H1 (cell line): ENCODE measurements at regions not wholly inside any gene's neighbourhood (a gene's known extent, or its start where the extent isn't known, plus 50 kb on each side); places are given as distances from the start of the nearest gene placed in this dataset.

Experiments used
- CTCF ChIA-PET: fragments of 300-600 bp; sonication (Branson Sonifier 250); formaldehyde crosslinking; loops from one replicate; lab custom pipeline; 2021; ENCODE audit not compliant: partially characterized antibody; lab: Charles Lee
- POLR2A ChIA-PET: fragments of 300-600 bp; sonication (Branson Sonifier 250); formaldehyde crosslinking; loops from one replicate; lab custom pipeline; 2021; ENCODE audit warnings: inconsistent platforms; ENCODE audit not compliant: partially characterized antibody; lab: Charles Lee
- DNase-seq, 2 experiments: peaks; one replicate each; pipeline versions ENCODE4 v3.0.0 to v3.0.0-alpha.2; 2010 to 2022; ENCODE audit warnings: low spot score in 2 of 2, low read depth in 1 of 2, mixed read lengths in 1 of 2
- FAIRE-seq: peaks from 2 replicates; lab custom pipeline; 2011; peaks lifted over from hg19 to GRCh38; lab: Jason Lieb, UNC
- H2AFZ ChIP-seq: 2 replicates; pipeline ENCODE4 v1.8.1; 2012; ENCODE audit warnings: low read length, inconsistent platforms
- H2AK5ac ChIP-seq: 2 replicates; pipeline ENCODE4 v1.6.1; 2013; ENCODE audit warnings: low read depth, low read length
- H2BK120ac ChIP-seq: replicated peaks from 2 replicates; pipeline ENCODE3; 2013; ENCODE audit warnings: low read depth, low read length, inconsistent platforms
- H2BK12ac ChIP-seq: 2 replicates; pipeline ENCODE4 v1.6.1; 2013; ENCODE audit warnings: low read depth, low read length
- H2BK15ac ChIP-seq: 2 replicates; pipeline ENCODE4 v1.6.1; 2013; ENCODE audit warnings: low read length
- H2BK20ac ChIP-seq: 2 replicates; pipeline ENCODE4 v1.6.1; 2013; ENCODE audit warnings: low read length
- H2BK5ac ChIP-seq: 2 replicates; pipeline ENCODE4 v1.6.1; 2013; ENCODE audit warnings: low read depth, low read length
- H3K14ac ChIP-seq: 2 replicates; pipeline ENCODE4 v1.6.1; 2013; ENCODE audit warnings: inconsistent platforms; ENCODE audit not compliant: insufficient read length
- H3K18ac ChIP-seq: 2 replicates; pipeline ENCODE4 v1.6.1; 2013; ENCODE audit warnings: low read length; ENCODE audit errors: extremely low read depth
- H3K23ac ChIP-seq: 2 replicates; pipeline ENCODE4 v1.6.1; 2013; ENCODE audit warnings: inconsistent platforms; ENCODE audit not compliant: insufficient read length
- H3K23me2 ChIP-seq: 2 replicates; pipeline ENCODE4 v1.6.1; 2013; ENCODE audit warnings: low read depth, low read length
- H3K27ac ChIP-seq: 2 replicates; pipeline ENCODE4 v1.6.1; 2011; ENCODE audit warnings: low read depth, low read length, inconsistent platforms
- H3K27me3 ChIP-seq, 4 experiments: replicated peaks in 1 of 4; 1 replicate in 1 of 4; 2 replicates in 3 of 4; pipeline versions ENCODE4 v1.6.1 to v1.8.1; 2011 to 2013; ENCODE audit warnings: low read length in 3 of 4, mild to moderate bottlenecking in 3 of 4, inconsistent platforms in 2 of 4, mixed read lengths in 2 of 4, moderate library complexity in 1 of 4; ENCODE audit not compliant: control insufficient read depth in 3 of 4, insufficient read depth in 3 of 4; ENCODE audit errors: extremely low read depth in 1 of 4
- H3K36me3 ChIP-seq, 4 experiments: 2 replicates each; pipeline versions ENCODE4 v1.6.1 to v1.8.1; 2011 to 2013; ENCODE audit warnings: mild to moderate bottlenecking in 4 of 4, low read length in 3 of 4, moderate library complexity in 2 of 4, control low read depth in 1 of 4, inconsistent platforms in 1 of 4; ENCODE audit not compliant: insufficient read depth in 4 of 4, control insufficient read depth in 2 of 4
- H3K4ac ChIP-seq: replicated peaks from 2 replicates; pipeline ENCODE3; 2013; ENCODE audit warnings: low read length, low read depth, mixed read lengths, inconsistent platforms; ENCODE audit not compliant: insufficient read length
- H3K4me1 ChIP-seq, 4 experiments: replicated peaks in 1 of 4; 1 replicate in 1 of 4; 2 replicates in 3 of 4; pipeline versions ENCODE4 v1.6.1 to v1.8.1; 2011 to 2013; ENCODE audit warnings: low read length in 3 of 4, inconsistent platforms in 2 of 4, mixed read lengths in 1 of 4; ENCODE audit not compliant: insufficient read depth in 4 of 4, control insufficient read depth in 3 of 4
- H3K4me2 ChIP-seq, 2 experiments: 2 replicates each; pipeline versions ENCODE4 v1.6.1 to v1.8.1; 2011 to 2013; ENCODE audit warnings: low read depth in 2 of 2, low read length in 2 of 2, control low read depth in 1 of 2, inconsistent platforms in 1 of 2, mild to moderate bottlenecking in 1 of 2; ENCODE audit not compliant: insufficient read depth in 1 of 2
- H3K4me3 ChIP-seq, 4 experiments: fragments of 200-600, 300-600 bp in 1 of 4; sonication (generic), shearing (Covaris generic), sonication (Bioruptor Twin) in 1 of 4; 2 replicates each; pipeline versions ENCODE4 v1.5.1 to v1.8.1; 2011 to 2016; ENCODE audit warnings: low read length in 4 of 4, low read depth in 3 of 4, control low read depth in 2 of 4, inconsistent platforms in 2 of 4, mild to moderate bottlenecking in 2 of 4, mixed read lengths in 1 of 4, moderate library complexity in 1 of 4; ENCODE audit not compliant: insufficient read depth in 2 of 4; ENCODE audit errors: extremely low read depth in 1 of 4
- H3K56ac ChIP-seq: replicated peaks from 2 replicates; pipeline ENCODE3; 2013; ENCODE audit warnings: low read depth, mild to moderate bottlenecking, mixed read lengths, low read length, inconsistent platforms; ENCODE audit not compliant: insufficient read length
- H3K79me1 ChIP-seq: 2 replicates; pipeline ENCODE4 v1.6.1; 2013; ENCODE audit warnings: low read depth, low read length, control low read depth
- H3K79me2 ChIP-seq, 2 experiments: 2 replicates each; pipeline versions ENCODE4 v1.6.1 to v1.8.1; 2012 to 2013; ENCODE audit warnings: low read length in 2 of 2, mild to moderate bottlenecking in 2 of 2, inconsistent platforms in 1 of 2; ENCODE audit not compliant: insufficient read depth in 2 of 2, control insufficient read depth in 1 of 2
- H3K9ac ChIP-seq, 4 experiments: replicated peaks in 1 of 4; 1 replicate in 1 of 4; 2 replicates in 3 of 4; pipeline versions ENCODE4 v1.6.1 to v1.8.1; 2011 to 2013; ENCODE audit warnings: low read depth in 3 of 4, low read length in 3 of 4, control low read depth in 2 of 4, mild to moderate bottlenecking in 2 of 4, moderate library complexity in 2 of 4, inconsistent platforms in 1 of 4; ENCODE audit errors: extremely low read depth in 1 of 4
- H3K9me3 ChIP-seq, 2 experiments: 2 replicates each; pipeline versions ENCODE4 v1.6.1 to v1.8.1; 2012 to 2013; ENCODE audit warnings: mild to moderate bottlenecking in 2 of 2, moderate library complexity in 2 of 2, control low read depth in 1 of 2, inconsistent platforms in 1 of 2, low read depth in 1 of 2, low read length in 1 of 2, mixed read lengths in 1 of 2; ENCODE audit not compliant: insufficient read depth in 2 of 2
- H4K20me1 ChIP-seq, 2 experiments: replicated peaks in 1 of 2; 2 replicates each; pipeline versions ENCODE3 to v1.8.1; 2011 to 2013; ENCODE audit warnings: inconsistent platforms in 2 of 2, low read length in 2 of 2, mild to moderate bottlenecking in 1 of 2; ENCODE audit not compliant: insufficient read depth in 2 of 2, control insufficient read depth in 1 of 2
- H4K5ac ChIP-seq: 2 replicates; pipeline ENCODE4 v1.6.1; 2013; ENCODE audit warnings: low read length, low read depth, mixed read lengths, inconsistent platforms; ENCODE audit not compliant: insufficient read length
- H4K8ac ChIP-seq: 2 replicates; pipeline ENCODE4 v1.8.0; 2013; ENCODE audit warnings: mild to moderate bottlenecking, moderate library complexity, low read length, inconsistent platforms; ENCODE audit not compliant: insufficient read depth; ENCODE audit errors: extremely low read depth
- H4K91ac ChIP-seq: replicated peaks from 2 replicates; pipeline ENCODE3; 2013; ENCODE audit warnings: low read length, mixed read lengths, inconsistent platforms; ENCODE audit not compliant: insufficient read length
- CREB1 ChIP-seq: IDR thresholded peaks from 2 replicates; pipeline ENCODE4 v1.6.1; 2012; ENCODE audit warnings: inconsistent platforms
- HDAC6 ChIP-seq: IDR thresholded peaks from one replicate; pipeline ENCODE4 v1.7.1; 2012; ENCODE audit warnings: low read depth, mild to moderate bottlenecking, inconsistent platforms, low read length, moderate library complexity
- MAFK ChIP-seq: IDR thresholded peaks from 2 replicates; pipeline ENCODE4 v1.6.1; 2012; ENCODE audit warnings: low read depth, mild to moderate bottlenecking, improper control_type of control experiment, low read length
- PHF8 ChIP-seq: fragments of 200-600 bp; sonication (generic); conservative IDR thresholded peaks from 2 replicates; pipeline ENCODE4 v1.7.1; 2012; ENCODE audit warnings: low read depth, mild to moderate bottlenecking, inconsistent platforms, low read length, moderate library complexity
- RNF2 ChIP-seq: fragments of 200-900, 300-1000 bp; sonication (generic); IDR thresholded peaks from 2 replicates; pipeline ENCODE4 v1.7.1; 2016; ENCODE audit warnings: borderline replicate concordance, low read depth, mild to moderate bottlenecking, antibody characterized with exemption, low read length; ENCODE audit not compliant: poor library complexity, severe bottlenecking; ENCODE audit errors: missing control alignments
- YY1 ChIP-seq: IDR thresholded peaks from 2 replicates; pipeline ENCODE4 v1.6.1; 2011; ENCODE audit warnings: low read depth, mild to moderate bottlenecking, low read length
- WGBS, 2 experiments: shearing (Covaris generic) in 1 of 2; methylation state at CpG; one replicate each; pipeline versions ENCODE4 v1.1.6 to v1.1.7; 2013 to 2015; ENCODE audit warnings: low lambda C conversion rate in 2 of 2, mixed read lengths in 2 of 2, inconsistent platforms in 1 of 2, low coverage in 1 of 2, missing lambda C conversion rate in 1 of 2; ENCODE audit not compliant: insufficient replicate concordance in 2 of 2, insufficient coverage in 1 of 2, insufficient read length in 1 of 2; ENCODE audit errors: extremely low coverage in 1 of 2, missing lambda C conversion rate in 1 of 2; 5-methylcytosine and 5-hydroxymethylcytosine counted together
- TF ChIP-seq, protein P1 (sequence below): IDR thresholded peaks from 2 replicates; pipeline ENCODE4 v1.6.1; 2011; ENCODE audit warnings: low read depth, mild to moderate bottlenecking, low read length; ENCODE audit not compliant: insufficient read depth
- TF ChIP-seq, protein P2 (sequence below): IDR thresholded peaks from 2 replicates; pipeline ENCODE4 v1.6.1; 2012; ENCODE audit warnings: low read length, inconsistent platforms

DNA sequence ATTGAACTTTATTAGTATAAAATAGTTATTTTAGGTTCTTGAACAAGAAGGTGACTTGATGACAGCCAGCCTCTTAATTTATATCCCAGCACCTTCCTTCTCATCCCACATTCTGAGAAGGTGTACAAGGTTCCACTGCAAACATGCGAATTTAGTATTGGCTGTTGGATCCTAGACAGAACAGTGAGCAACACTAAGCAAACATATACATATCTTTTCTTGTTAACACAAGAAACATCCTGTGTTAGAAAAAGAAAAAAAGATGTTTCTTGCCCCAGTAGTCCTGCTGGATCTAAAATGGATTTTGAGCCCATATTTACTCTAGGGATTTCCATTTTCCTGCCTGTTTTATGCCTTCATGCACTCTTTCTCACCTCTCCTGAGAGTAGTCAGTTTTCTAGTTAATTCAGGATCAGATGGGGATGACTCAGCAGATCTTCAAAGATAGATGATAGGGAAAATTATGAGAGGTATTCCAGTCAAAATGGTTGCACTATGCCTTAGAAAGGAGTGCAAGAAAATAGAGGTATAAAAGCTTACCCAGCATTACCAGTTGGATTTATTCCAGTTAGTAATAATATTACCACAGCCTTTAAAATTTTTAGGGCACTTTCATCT lies 336.5 kb downstream of the MEIS1 start:
- Histone ChIP-seq H4K8ac (no peak overlapping the region), H2BK20ac (no peak overlapping the region), H3K9me3 (no peaks in the 10 kb centered on the region), H2BK5ac (no peak overlapping the region), H3K23ac (no peak overlapping the region), H2BK120ac (no peak overlapping the region), H3K23me2 (no peaks in the 10 kb centered on the region; the same call in 1 of the 2 replicates), H4K20me1 (no peaks in the 10 kb centered on the region), H3K79me2 (no peaks in the 10 kb centered on the region), H2BK12ac (no peak overlapping the region), H3K18ac (no peak overlapping the region), H3K4me1 (no peaks in the 10 kb centered on the region), H3K27me3 (no peaks in the 10 kb centered on the region), H3K14ac (no peak overlapping the region), H3K4ac (no peak overlapping the region), H2AK5ac (no peak overlapping the region), H3K9ac (no peak overlapping the region), H3K36me3 (no peaks in the 10 kb centered on the region), H4K91ac (no peak overlapping the region), H3K4me2 (no peak overlapping the region), H3K27ac (no peak overlapping the region), H3K79me1 (no peaks in the 10 kb centered on the region), H4K5ac (no peak overlapping the region), H2AFZ (no peak overlapping the region), H3K56ac (no peak overlapping the region), H3K4me3 (no peak overlapping the region), H2BK15ac (no peak overlapping the region)
- ChIA-PET CTCF (interaction anchor here (1.2 kb wide), 1 partner anchor 13 kb away, joined by 4 read pairs; no protein-coding TSS in a partner anchor), POLR2A (no interaction called here)
- FAIRE-seq, result no peak
- TF ChIP-seq YY1 (no peak), MAFK (peak; percentile 42; the same call in 1 of the 2 replicates), HDAC6 (no peak), PHF8 (no peak), CREB1 (no peak), RNF2 (no peak)
- TF ChIP-seq, protein P1, sequence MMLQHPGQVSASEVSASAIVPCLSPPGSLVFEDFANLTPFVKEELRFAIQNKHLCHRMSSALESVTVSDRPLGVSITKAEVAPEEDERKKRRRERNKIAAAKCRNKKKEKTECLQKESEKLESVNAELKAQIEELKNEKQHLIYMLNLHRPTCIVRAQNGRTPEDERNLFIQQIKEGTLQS, result no peak
- TF ChIP-seq, protein P2, sequence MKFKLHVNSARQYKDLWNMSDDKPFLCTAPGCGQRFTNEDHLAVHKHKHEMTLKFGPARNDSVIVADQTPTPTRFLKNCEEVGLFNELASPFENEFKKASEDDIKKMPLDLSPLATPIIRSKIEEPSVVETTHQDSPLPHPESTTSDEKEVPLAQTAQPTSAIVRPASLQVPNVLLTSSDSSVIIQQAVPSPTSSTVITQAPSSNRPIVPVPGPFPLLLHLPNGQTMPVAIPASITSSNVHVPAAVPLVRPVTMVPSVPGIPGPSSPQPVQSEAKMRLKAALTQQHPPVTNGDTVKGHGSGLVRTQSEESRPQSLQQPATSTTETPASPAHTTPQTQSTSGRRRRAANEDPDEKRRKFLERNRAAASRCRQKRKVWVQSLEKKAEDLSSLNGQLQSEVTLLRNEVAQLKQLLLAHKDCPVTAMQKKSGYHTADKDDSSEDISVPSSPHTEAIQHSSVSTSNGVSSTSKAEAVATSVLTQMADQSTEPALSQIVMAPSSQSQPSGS, result no peak
- 89% methylated on average over 1 of the region's 1 CpG; no CpG with 5 or more reads in 1 of the 2 experiments for WGBS, 2 experiments
- no peak for DNase-seq
